Lung (tissue), 11 donors: ENCODE measurements at regions not wholly inside any gene's neighbourhood (a gene's known extent, or its start where the extent isn't known, plus 50 kb on each side); places are given as distances from the start of the nearest gene placed in this dataset.

Source experiments
- ATAC-seq: fragments of 200-7000 bp; cut with Tn5 transposase; one replicate; pipeline ENCODE4 v1.9.1; 2020; ENCODE audit warnings: moderate number of reproducible peaks; ENCODE audit not compliant: insufficient read depth, low FRiP score
- DNase-seq, 3 donors: peaks; one replicate each; pipeline ENCODE4 v3.0.0-alpha.2; 2013 to 2017
- H3K27ac ChIP-seq, 2 donors: one replicate each; pipeline ENCODE4 v1.5.1; 2013; ENCODE audit warnings: mild to moderate bottlenecking in 2 of 2, moderate library complexity in 2 of 2, control low read depth in 1 of 2, inconsistent platforms in 1 of 2, low read depth in 1 of 2, low read length in 1 of 2
- H3K27me3 ChIP-seq, 3 donors: one replicate each; pipeline ENCODE4 v1.5.1; 2013; ENCODE audit warnings: low read length in 2 of 3; ENCODE audit not compliant: control insufficient read depth in 3 of 3, insufficient read depth in 3 of 3
- H3K36me3 ChIP-seq, 4 donors: one replicate each; pipeline ENCODE4 v1.5.1; 2013; ENCODE audit warnings: low read length in 4 of 4, mild to moderate bottlenecking in 1 of 4, moderate library complexity in 1 of 4; ENCODE audit not compliant: control insufficient read depth in 4 of 4, insufficient read depth in 4 of 4
- H3K4me1 ChIP-seq, 5 donors: one replicate each; pipeline ENCODE4 v1.5.1; 2013; ENCODE audit warnings: low read length in 5 of 5, mild to moderate bottlenecking in 2 of 5, moderate library complexity in 1 of 5; ENCODE audit not compliant: control insufficient read depth in 5 of 5, insufficient read depth in 5 of 5
- H3K4me3 ChIP-seq: one replicate; pipeline ENCODE4 v1.5.1; 2013; ENCODE audit warnings: mild to moderate bottlenecking, control low read depth, moderate library complexity
- H3K9ac ChIP-seq, 2 donors: one replicate each; pipeline ENCODE4 v1.5.1; 2013; ENCODE audit warnings: low read length in 2 of 2, control low read depth in 1 of 2; ENCODE audit not compliant: insufficient read depth in 1 of 2
- H3K9me3 ChIP-seq, 4 donors: one replicate each; pipeline ENCODE4 v1.5.1; 2013; ENCODE audit warnings: low read length in 3 of 4, mild to moderate bottlenecking in 1 of 4, moderate library complexity in 1 of 4; ENCODE audit not compliant: control insufficient read depth in 4 of 4, insufficient read depth in 3 of 4
- CTCF ChIP-seq: IDR thresholded peaks from 2 replicates; pipeline ENCODE4 v1.5.1; 2012; ENCODE audit warnings: mild to moderate bottlenecking; ENCODE audit errors: control extremely low read depth, extremely low read depth
- WGBS, 2 donors: extraction: QIAGEN DNeasy Blood & Tissue Kit; methylation state at CpG; one replicate each; pipeline ENCODE4 v1.1.7; 2013; 5-methylcytosine and 5-hydroxymethylcytosine counted together
- donor health status: control.
- donor health status: control.
- donor health status: Bipolar disorder and iron deficiency.
- donor health status: healthy.
- donor health status: DM: yes; HTN: yes; CAD: no.

- no peaks in the 10 kb centered on the region for H3K27me3 ChIP-seq
- H3K27ac ChIP-seq: no peak overlapping the region
- no peaks in the 10 kb centered on the region for H3K4me1 ChIP-seq
- no peak overlapping the region for H3K9ac ChIP-seq
- TF ChIP-seq CTCF: no peak
- DNase-seq (no peak), ATAC-seq (no peak)
- 75 to 89% methylated on average over 1 of the region's 1 CpG for WGBS, 2 donors
- H3K36me3 ChIP-seq: no peaks in the 10 kb centered on the region
- H3K4me3 ChIP-seq: no peak overlapping the region
- peaks cover 0 to 1% (median 0%) of the 10 kb centered on the region in 4 donors for H3K9me3 ChIP-seq
Measured at GRCh38 chr4:54898056-54898562, 227.3 kb downstream of the KDR start.

GRCh38 chr4:54897590-54897989 is 227.8 kb downstream of the KDR start:
- H3K4me3 ChIP-seq: no peak overlapping the region
- no peaks in the 10 kb centered on the region for H3K27me3 ChIP-seq
- TF ChIP-seq CTCF: no peak
- no peak overlapping the region for H3K27ac ChIP-seq
- no peaks in the 10 kb centered on the region for H3K4me1 ChIP-seq
- H3K36me3 ChIP-seq: no peaks in the 10 kb centered on the region
- H3K9ac ChIP-seq: no peak overlapping the region
- whole genome bisulfite sequencing, 2 donors: 89 to 93% methylated on average over 1 of the region's 1 CpG
- no peak for ATAC-seq
- no peak for DNase-seq
- peaks cover 0 to 1% (median 0%) of the 10 kb centered on the region in 4 donors for H3K9me3 ChIP-seq

GRCh38 chr4:54882616-54883015 is 224.9 kb downstream of the KIT start:
- WGBS, 2 donors: 47 to 50% methylated on average over 2 of the region's 2 CpGs
- Histone ChIP-seq H3K27ac (no peak overlapping the region), H3K36me3 (no peaks in the 10 kb centered on the region), H3K9ac (no peak overlapping the region), H3K4me3 (no peak overlapping the region), H3K9me3 (no peaks in the 10 kb centered on the region), H3K4me1 (no peaks in the 10 kb centered on the region), H3K27me3 (no peaks in the 10 kb centered on the region)
- DNase-seq (no peak), ATAC-seq (no peak)
- TF ChIP-seq CTCF: no peak

GRCh38 chr4:54879576-54879975 is 221.8 kb downstream of the KIT start:
- no peaks in the 10 kb centered on the region for H3K4me1 ChIP-seq
- no peak overlapping the region for H3K4me3 ChIP-seq
- ATAC-seq: no peak
- no peaks in the 10 kb centered on the region for H3K27me3 ChIP-seq
- no peaks in the 10 kb centered on the region for H3K36me3 ChIP-seq
- H3K27ac ChIP-seq: no peak overlapping the region
- DNase-seq: no peak
- H3K9ac ChIP-seq: no peak overlapping the region
- no peak for TF ChIP-seq CTCF
- H3K9me3 ChIP-seq: no peaks in the 10 kb centered on the region
